Lung microvascular endothelial cell (primary cell): ENCODE measurements at regions not wholly inside any gene's neighbourhood (a gene's known extent, or its start where the extent isn't known, plus 50 kb on each side); places are given as distances from the start of the nearest gene placed in this dataset.
"Not testable (repeated sequence)": the region's sequence is repeated elsewhere in the genome, so short reads cannot be mapped to it uniquely, and the experiment has no call there.

ENCODE experiments used
- DNase-seq, 2 donors: peaks; one replicate each; pipeline versions ENCODE4 v3.0.0 to v3.0.0-alpha.2; 2010; ENCODE audit warnings: low read depth in 2 of 2

- not testable (repeated sequence) for DNase-seq
Observed at GRCh38 chr2:149759382-149759781, 171.8 kb upstream of the MMADHC start.

GRCh38 chr2:149754722-149755121 is 167.1 kb upstream of the MMADHC start:
- not testable (repeated sequence) for DNase-seq

GRCh38 chr2:149747456-149747855 is 159.9 kb upstream of the MMADHC start:
- peak in 1 of 2 donors; percentile 40 for DNase-seq

- DNase-seq = no peak
Observed at GRCh38 chr2:149745396-149746230, 158.0 kb upstream of the MMADHC start.

GRCh38 chr2:149744865-149745264 is 157.3 kb upstream of the MMADHC start:
- peak in 1 of 2 donors; percentile 36 for DNase-seq

GRCh38 chr2:149743842-149744448 is 156.4 kb upstream of the MMADHC start:
- DNase-seq = peak in 1 of 2 donors; percentile 43

- peak in 1 of 2 donors; percentile 49 for DNase-seq
Observed at GRCh38 chr2:149741646-149742045, 154.1 kb upstream of the MMADHC start.

GRCh38 chr2:149740490-149740889 is 152.9 kb upstream of the MMADHC start:
- DNase-seq = peak in 1 of 2 donors; percentile 19

GRCh38 chr2:149739883-149740265 is 152.3 kb upstream of the MMADHC start:
- DNase-seq = peak in 1 of 2 donors; percentile 23

- no peak for DNase-seq
Observed at GRCh38 chr2:149739171-149739882, 151.8 kb upstream of the MMADHC start.

GRCh38 chr2:149738767-149739166 is 151.2 kb upstream of the MMADHC start:
- no peak for DNase-seq

GRCh38 chr2:149737896-149738295 is 150.3 kb upstream of the MMADHC start:
- DNase-seq = no peak

- DNase-seq = peak in 1 of 2 donors; percentile 56
Observed at GRCh38 chr2:149735237-149735958, 147.8 kb upstream of the MMADHC start.

- peak; percentile 87 to 90 for DNase-seq
Observed at GRCh38 chr2:149733936-149734685, 146.5 kb upstream of the MMADHC start.

- no peak for DNase-seq
Observed at GRCh38 chr2:149732730-149733290, 145.2 kb upstream of the MMADHC start.

GRCh38 chr2:149732001-149732685 is 144.6 kb upstream of the MMADHC start:
- peak in 1 of 2 donors; percentile 35 for DNase-seq

GRCh38 chr2:149731079-149731478 is 143.5 kb upstream of the MMADHC start:
- DNase-seq = no peak

GRCh38 chr2:149729586-149729985 is 142.0 kb upstream of the MMADHC start:
- peak in 1 of 2 donors; percentile 8 for DNase-seq

- no peak for DNase-seq
Observed at GRCh38 chr2:149727927-149728326, 140.4 kb upstream of the MMADHC start.

- DNase-seq = no peak
Observed at GRCh38 chr2:149725234-149725633, 137.7 kb upstream of the MMADHC start.
